22Rv1 (cell line): ENCODE measurements at regions not wholly inside any gene's neighbourhood (a gene's known extent, or its start where the extent isn't known, plus 50 kb on each side); places are given as distances from the start of the nearest gene placed in this dataset.

Experiments
- ZFX ChIP-seq: fragments of 450-650 bp; IDR thresholded peaks from 2 replicates; pipeline ENCODE4 v1.6.1; 2017; ENCODE audit warnings: antibody characterized with exemption, borderline replicate concordance
- TF ChIP-seq, protein P1 (sequence below): fragments of 450-650 bp; IDR thresholded peaks from 2 replicates; pipeline ENCODE4 v1.5.1; 2017; ENCODE audit warnings: mild to moderate bottlenecking

DNA sequence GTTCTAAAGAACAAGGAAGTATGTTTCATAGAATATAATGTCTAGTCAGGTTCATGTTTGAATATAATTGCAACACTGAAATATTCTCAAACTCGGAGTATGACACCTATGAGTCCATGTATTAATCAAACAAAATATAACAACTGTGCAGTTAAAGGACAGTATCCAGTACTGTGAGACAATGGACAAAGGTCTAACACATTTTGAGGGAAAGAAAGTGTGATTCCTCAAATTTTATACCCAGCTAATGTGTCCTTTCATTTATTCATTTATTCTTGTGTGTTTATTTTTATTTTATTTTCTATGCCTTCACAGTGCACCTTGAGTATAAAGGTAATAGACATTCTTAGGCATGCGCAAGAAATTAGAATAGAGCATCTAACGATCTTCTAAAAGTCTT lies 401.0 kb upstream of the ZFHX3 start:
- TF ChIP-seq, protein P1, sequence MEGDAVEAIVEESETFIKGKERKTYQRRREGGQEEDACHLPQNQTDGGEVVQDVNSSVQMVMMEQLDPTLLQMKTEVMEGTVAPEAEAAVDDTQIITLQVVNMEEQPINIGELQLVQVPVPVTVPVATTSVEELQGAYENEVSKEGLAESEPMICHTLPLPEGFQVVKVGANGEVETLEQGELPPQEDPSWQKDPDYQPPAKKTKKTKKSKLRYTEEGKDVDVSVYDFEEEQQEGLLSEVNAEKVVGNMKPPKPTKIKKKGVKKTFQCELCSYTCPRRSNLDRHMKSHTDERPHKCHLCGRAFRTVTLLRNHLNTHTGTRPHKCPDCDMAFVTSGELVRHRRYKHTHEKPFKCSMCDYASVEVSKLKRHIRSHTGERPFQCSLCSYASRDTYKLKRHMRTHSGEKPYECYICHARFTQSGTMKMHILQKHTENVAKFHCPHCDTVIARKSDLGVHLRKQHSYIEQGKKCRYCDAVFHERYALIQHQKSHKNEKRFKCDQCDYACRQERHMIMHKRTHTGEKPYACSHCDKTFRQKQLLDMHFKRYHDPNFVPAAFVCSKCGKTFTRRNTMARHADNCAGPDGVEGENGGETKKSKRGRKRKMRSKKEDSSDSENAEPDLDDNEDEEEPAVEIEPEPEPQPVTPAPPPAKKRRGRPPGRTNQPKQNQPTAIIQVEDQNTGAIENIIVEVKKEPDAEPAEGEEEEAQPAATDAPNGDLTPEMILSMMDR: no peak
- TF ChIP-seq ZFX: no peak
